Thyroid gland (tissue), 4 donors: ENCODE measurements at regions not wholly inside any gene's neighbourhood (a gene's known extent, or its start where the extent isn't known, plus 50 kb on each side); places are given as distances from the start of the nearest gene placed in this dataset.

ENCODE experiments used
- DNase-seq, 2 donors: peaks; one replicate each; pipeline ENCODE4 v3.0.0-alpha.2; 2019
- H3K27ac ChIP-seq, 3 donors: fragments of 200-600 bp; sonication (generic); 1 replicate in 2 of 3; 2 replicates in 1 of 3; pipeline ENCODE4 v1.5.1; 2016 to 2019; ENCODE audit warnings: mild to moderate bottlenecking in 1 of 3, moderate library complexity in 1 of 3
- H3K27me3 ChIP-seq: fragments of 200-600 bp; sonication (generic); one replicate; pipeline ENCODE4 v1.5.1; 2019
- H3K36me3 ChIP-seq, 2 donors: fragments of 200-600 bp; sonication (generic); one replicate each; pipeline ENCODE4 v1.5.1; 2016 to 2019
- H3K4me1 ChIP-seq, 2 donors: fragments of 200-600 bp; sonication (generic); one replicate each; pipeline ENCODE4 v1.5.1; 2017 to 2019
- H3K4me3 ChIP-seq, 3 donors: fragments of 200-600 bp; sonication (generic); replicated peaks in 1 of 3; 1 replicate in 2 of 3; 2 replicates in 1 of 3; pipeline ENCODE4 v1.5.1; 2016; ENCODE audit warnings: mild to moderate bottlenecking in 1 of 3
- H3K9me3 ChIP-seq: fragments of 200-600 bp; sonication (generic); one replicate; pipeline ENCODE4 v1.5.1; 2017
- CTCF ChIP-seq, 6 experiments: fragments of 200-600 bp in 3 of 6; fragments of 450-650 bp in 3 of 6; sonication (generic) in 3 of 6; IDR thresholded peaks; one replicate each; pipeline ENCODE4 v1.5.1; 2016 to 2019; ENCODE audit warnings: antibody characterized with exemption in 6 of 6, mild to moderate bottlenecking in 2 of 6, inconsistent platforms in 1 of 6, moderate library complexity in 1 of 6
- POLR2A ChIP-seq, 2 donors: fragments of 450-650 bp; IDR thresholded peaks; one replicate each; pipeline ENCODE4 v1.6.1; 2017; ENCODE audit warnings: antibody characterized with exemption in 2 of 2, mild to moderate bottlenecking in 2 of 2, moderate library complexity in 1 of 2
- WGBS, 2 donors: methylation state at CpG; one replicate each; pipeline ENCODE4 v1.1.5; 2017; 5-methylcytosine and 5-hydroxymethylcytosine counted together
- intact Hi-C: fragments of 100-400 bp; cut with DNase I; formaldehyde crosslinking; loops from one replicate; pipeline ENCODE4 v1.15.1; 2023

DNA sequence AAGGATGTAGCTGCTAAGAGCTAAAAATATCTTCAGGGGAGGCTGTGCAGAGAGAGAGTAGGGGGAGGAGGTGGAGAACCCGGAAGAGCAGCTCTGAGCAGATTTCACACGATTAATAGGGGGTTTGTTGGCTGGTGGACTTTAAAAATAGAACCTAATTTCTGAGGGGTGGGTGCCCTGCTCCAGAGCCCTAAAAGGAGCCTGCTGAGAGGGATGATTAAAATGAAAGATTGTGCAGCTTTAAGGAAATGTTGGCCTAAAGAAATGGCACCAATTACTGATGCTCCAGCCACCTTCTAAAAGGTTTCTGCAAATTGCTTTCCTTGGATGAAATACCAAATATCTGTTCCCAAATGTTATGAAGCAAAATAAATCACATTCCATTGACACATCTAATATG lies 202.8 kb upstream of the BTBD3 start:
- 37 to 41% methylated on average over 2 of the region's 2 CpGs for WGBS, 2 donors
- intact Hi-C loops: no loop called here
- TF ChIP-seq POLR2A (IDR thresholded peaks at IDR 0.05): no peak
- TF ChIP-seq CTCF (IDR thresholded peaks at IDR 0.05): no peak

GRCh38 chr20:11716239-11716944 lies 201.3 kb upstream of the BTBD3 start:
- no peak overlapping the region for H3K4me3 ChIP-seq
- intact Hi-C loops: no loop called here
- no peak for DNase-seq
- no peaks in the 10 kb centered on the region for H3K9me3 ChIP-seq
- WGBS, 2 donors: 60 to 69% methylated on average over 4 of the region's 4 CpGs
- H3K36me3 ChIP-seq: no peaks in the 10 kb centered on the region
- no peak overlapping the region for H3K27ac ChIP-seq
- H3K4me1 ChIP-seq: no peaks in the 10 kb centered on the region
- no peaks in the 10 kb centered on the region for H3K27me3 ChIP-seq
- peak in 3 of 6 experiments; percentile 6 to 33 (median 11) for TF ChIP-seq CTCF (IDR thresholded peaks at IDR 0.05)
- TF ChIP-seq POLR2A (IDR thresholded peaks at IDR 0.05): no peak

More for the DNA sequence above, 202.8 kb upstream of the BTBD3 start:
- no peaks in the 10 kb centered on the region for H3K27me3 ChIP-seq
- no peaks in the 10 kb centered on the region for H3K36me3 ChIP-seq
- no peaks in the 10 kb centered on the region for H3K9me3 ChIP-seq
- H3K4me1 ChIP-seq: no peaks in the 10 kb centered on the region
- no peak overlapping the region for H3K4me3 ChIP-seq
- DNase-seq: no peak
- H3K27ac ChIP-seq: no peak overlapping the region

GRCh38 chr20:11716945-11717248 lies 200.8 kb upstream of the BTBD3 start:
- Histone ChIP-seq H3K9me3 (no peaks in the 10 kb centered on the region), H3K36me3 (no peaks in the 10 kb centered on the region), H3K27ac (no peak overlapping the region), H3K4me3 (no peak overlapping the region), H3K4me1 (no peaks in the 10 kb centered on the region), H3K27me3 (no peaks in the 10 kb centered on the region)
- no peak for DNase-seq
- TF ChIP-seq CTCF (IDR thresholded peaks at IDR 0.05): no peak
- no peak for TF ChIP-seq POLR2A (IDR thresholded peaks at IDR 0.05)
- intact Hi-C loops: no loop called here
- WGBS, 2 donors: 83 to 96% methylated on average over 1 of the region's 1 CpG

DNA sequence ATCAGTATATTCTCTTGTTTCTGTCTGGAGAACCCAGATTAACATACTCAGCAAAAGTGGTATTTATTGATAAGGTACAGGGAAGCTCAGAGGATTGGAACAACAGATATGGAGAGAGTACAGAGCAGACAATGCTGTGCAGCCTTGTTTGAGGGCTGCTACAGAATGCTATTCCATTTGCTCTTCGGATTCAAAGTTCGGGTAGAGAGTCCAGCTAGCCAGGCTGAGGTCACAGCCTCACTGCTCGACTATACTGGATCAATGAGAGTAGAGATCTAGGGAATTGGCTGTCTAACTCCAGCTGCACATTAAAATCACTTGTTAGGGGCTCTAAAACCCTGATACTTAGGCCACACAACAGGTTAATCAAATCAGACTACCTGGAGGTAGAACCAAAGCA lies 200.1 kb upstream of the BTBD3 start:
- intact Hi-C loops: no loop called here
- H3K4me1 ChIP-seq: no peaks in the 10 kb centered on the region
- no peaks in the 10 kb centered on the region for H3K9me3 ChIP-seq
- H3K4me3 ChIP-seq: no peak overlapping the region
- H3K36me3 ChIP-seq: no peaks in the 10 kb centered on the region
- TF ChIP-seq POLR2A (IDR thresholded peaks at IDR 0.05) (no peak), CTCF (IDR thresholded peaks at IDR 0.05) (no peak)
- H3K27ac ChIP-seq: no peak overlapping the region
- DNase-seq: no peak
- WGBS, 2 donors: 84 to 89% methylated on average over 3 of the region's 3 CpGs
- no peaks in the 10 kb centered on the region for H3K27me3 ChIP-seq

- Histone ChIP-seq H3K27me3 (no peaks in the 10 kb centered on the region), H3K36me3 (no peaks in the 10 kb centered on the region), H3K4me3 (no peak overlapping the region), H3K9me3 (no peaks in the 10 kb centered on the region), H3K27ac (no peak overlapping the region), H3K4me1 (no peaks in the 10 kb centered on the region)
- DNase-seq: no peak
- intact Hi-C loops: no loop called here
- WGBS, 2 donors: 91% methylated on average over 1 of the region's 1 CpG
- TF ChIP-seq CTCF (IDR thresholded peaks at IDR 0.05): no peak
- no peak for TF ChIP-seq POLR2A (IDR thresholded peaks at IDR 0.05)
Observed at GRCh38 chr20:11718474-11719094, 199.1 kb upstream of the BTBD3 start.
